Nephron (organoid): ENCODE measurements at regions not wholly inside any gene's neighbourhood (a gene's known extent, or its start where the extent isn't known, plus 50 kb on each side); places are given as distances from the start of the nearest gene placed in this dataset.

Experiments
- H3K27ac Mint-ChIP-seq, 3 experiments: 2 replicates each; pipeline ENCODE4 v1.8.0; 2020; ENCODE audit warnings: mixed read lengths in 3 of 3, mild to moderate bottlenecking in 2 of 3, moderate library complexity in 1 of 3
- H3K27me3 Mint-ChIP-seq: 2 replicates; pipeline ENCODE4 v1.8.0; 2021; ENCODE audit warnings: low read depth, mild to moderate bottlenecking, moderate library complexity, mixed read lengths
- H3K36me3 Mint-ChIP-seq: 2 replicates; pipeline ENCODE4 v1.8.0; 2020; ENCODE audit warnings: low read depth, mixed read lengths
- H3K4me1 Mint-ChIP-seq: 2 replicates; pipeline ENCODE4 v1.8.0; 2020; ENCODE audit warnings: mixed read lengths
- H3K4me3 Mint-ChIP-seq, 3 experiments: 2 replicates each; pipeline ENCODE4 v1.8.0; 2020; ENCODE audit warnings: mild to moderate bottlenecking in 3 of 3, mixed read lengths in 3 of 3, moderate library complexity in 2 of 3
- H3K9me3 Mint-ChIP-seq: 2 replicates; pipeline ENCODE4 v1.8.0; 2020; ENCODE audit warnings: mixed read lengths
- TF ChIP-seq, protein P1 (sequence below), 3 experiments: fragments of 200-600 bp; sonication (generic); IDR thresholded peaks; one replicate each; pipeline ENCODE4 v1.5.0; 2021; ENCODE audit warnings: antibody characterized with exemption in 3 of 3; ENCODE audit not compliant: unreplicated experiment in 3 of 3

DNA sequence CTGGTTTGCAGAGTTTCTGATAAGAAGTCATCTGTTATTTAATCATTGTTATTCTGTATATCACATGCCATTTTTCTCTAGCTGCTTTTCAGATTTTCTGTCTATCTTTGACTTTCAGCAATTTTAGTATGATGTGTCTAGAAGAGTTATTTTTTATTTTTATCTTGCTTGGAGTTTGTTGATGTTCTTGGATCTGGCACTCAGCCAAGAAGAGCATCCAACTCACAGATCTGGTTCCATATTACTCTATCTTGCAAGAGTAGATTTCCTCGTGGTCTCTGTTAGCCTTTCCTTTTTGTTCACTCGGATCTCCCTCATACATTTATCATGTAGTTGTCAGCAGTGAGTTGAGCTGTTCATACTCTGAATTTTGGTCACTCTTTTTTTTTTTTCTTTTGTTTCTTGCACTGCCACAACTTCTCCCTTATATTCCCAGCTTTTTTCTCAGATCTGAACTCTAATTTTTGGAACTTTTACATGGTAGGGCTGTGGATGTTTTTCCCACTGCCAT lies 54.8 kb upstream of the CALCR start:
- Mint-ChIP-seq H3K27me3 (no peaks in the 10 kb centered on the region), H3K4me1 (no peaks in the 10 kb centered on the region), H3K9me3 (peaks cover 9% of the 10 kb centered on the region), H3K36me3 (no peaks in the 10 kb centered on the region), H3K27ac (no peak overlapping the region), H3K4me3 (no peak overlapping the region)
- TF ChIP-seq, protein P1, sequence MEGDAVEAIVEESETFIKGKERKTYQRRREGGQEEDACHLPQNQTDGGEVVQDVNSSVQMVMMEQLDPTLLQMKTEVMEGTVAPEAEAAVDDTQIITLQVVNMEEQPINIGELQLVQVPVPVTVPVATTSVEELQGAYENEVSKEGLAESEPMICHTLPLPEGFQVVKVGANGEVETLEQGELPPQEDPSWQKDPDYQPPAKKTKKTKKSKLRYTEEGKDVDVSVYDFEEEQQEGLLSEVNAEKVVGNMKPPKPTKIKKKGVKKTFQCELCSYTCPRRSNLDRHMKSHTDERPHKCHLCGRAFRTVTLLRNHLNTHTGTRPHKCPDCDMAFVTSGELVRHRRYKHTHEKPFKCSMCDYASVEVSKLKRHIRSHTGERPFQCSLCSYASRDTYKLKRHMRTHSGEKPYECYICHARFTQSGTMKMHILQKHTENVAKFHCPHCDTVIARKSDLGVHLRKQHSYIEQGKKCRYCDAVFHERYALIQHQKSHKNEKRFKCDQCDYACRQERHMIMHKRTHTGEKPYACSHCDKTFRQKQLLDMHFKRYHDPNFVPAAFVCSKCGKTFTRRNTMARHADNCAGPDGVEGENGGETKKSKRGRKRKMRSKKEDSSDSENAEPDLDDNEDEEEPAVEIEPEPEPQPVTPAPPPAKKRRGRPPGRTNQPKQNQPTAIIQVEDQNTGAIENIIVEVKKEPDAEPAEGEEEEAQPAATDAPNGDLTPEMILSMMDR (IDR thresholded peaks at IDR 0.05; ENCODE audit: unreplicated experiment in 3 of 3), result no peak

GRCh38 chr7:93626869-93627268 lies 52.3 kb upstream of the CALCR start:
- H3K4me3 Mint-ChIP-seq, result no peak overlapping the region
- H3K27ac Mint-ChIP-seq, result no peak overlapping the region
- TF ChIP-seq, protein P1 (IDR thresholded peaks at IDR 0.05; ENCODE audit: unreplicated experiment in 3 of 3), result no peak

More at GRCh38 chr7:93626869-93627268, 52.3 kb upstream of the CALCR start:
- Mint-ChIP-seq H3K4me1 (peaks cover 6% of the 10 kb centered on the region), H3K27me3 (peaks cover 3% of the 10 kb centered on the region), H3K36me3 (no peaks in the 10 kb centered on the region), H3K9me3 (peaks cover 9% of the 10 kb centered on the region)
